GM19238 (cell line): ENCODE measurements at regions not wholly inside any gene's neighbourhood (a gene's known extent, or its start where the extent isn't known, plus 50 kb on each side); places are given as distances from the start of the nearest gene placed in this dataset.

ENCODE experiments used
- DNase-seq: peaks from one replicate; pipeline ENCODE4 v3.0.0; 2011; ENCODE audit warnings: low spot score; ENCODE audit not compliant: insufficient read length

GRCh38 chr2:60324536-60324935 is 228.9 kb downstream of the BCL11A start:
- DNase-seq = no peak

- no peak for DNase-seq
These were observed 231.6 kb downstream of the BCL11A start for GRCh38 chr2:60321816-60322215.

GRCh38 chr2:60320724-60321123 is 232.7 kb downstream of the BCL11A start:
- DNase-seq = no peak

GRCh38 chr2:60319031-60319547 is 234.4 kb downstream of the BCL11A start:
- no peak for DNase-seq

GRCh38 chr2:60318544-60318943 is 234.9 kb downstream of the BCL11A start:
- DNase-seq = no peak

- peak; percentile 37 for DNase-seq
These were observed 235.6 kb downstream of the BCL11A start for GRCh38 chr2:60317844-60318243.

GRCh38 chr2:60317034-60317386 is 236.4 kb downstream of the BCL11A start:
- no peak for DNase-seq

- DNase-seq = no peak
These were observed 236.9 kb downstream of the BCL11A start for GRCh38 chr2:60316381-60317033.

GRCh38 chr2:60313470-60314172 is 239.8 kb downstream of the BCL11A start:
- DNase-seq = no peak

- DNase-seq = peak; percentile 46
These were observed 240.8 kb downstream of the BCL11A start for GRCh38 chr2:60312618-60313017.

GRCh38 chr2:60311524-60311923 is 241.9 kb downstream of the BCL11A start:
- DNase-seq = no peak

GRCh38 chr2:60309941-60310660 is 243.4 kb downstream of the BCL11A start:
- DNase-seq = no peak

GRCh38 chr2:60309336-60309735 is 244.1 kb downstream of the BCL11A start:
- no peak for DNase-seq

GRCh38 chr2:60306267-60306861 is 247.1 kb downstream of the BCL11A start:
- no peak for DNase-seq

GRCh38 chr2:60303680-60304079 is 249.8 kb downstream of the BCL11A start:
- no peak for DNase-seq

- no peak for DNase-seq
These were observed 250.9 kb downstream of the BCL11A start for GRCh38 chr2:60302377-60303126.

- DNase-seq = no peak
These were observed 251.7 kb downstream of the BCL11A start for GRCh38 chr2:60301726-60302125.

GRCh38 chr2:60299179-60299578 is 254.3 kb downstream of the BCL11A start:
- DNase-seq = no peak

- no peak for DNase-seq
These were observed 255.3 kb downstream of the BCL11A start for GRCh38 chr2:60298006-60298696.

- DNase-seq = no peak
These were observed 256.0 kb downstream of the BCL11A start for GRCh38 chr2:60297296-60298005.
